ENCODE measurements at regions not wholly inside any gene's neighbourhood (a gene's known extent, or its start where the extent isn't known, plus 50 kb on each side); places are given as distances from the start of the nearest gene placed in this dataset.
A peak's percentile ranks its signal among the peaks of the same experiment; 100 is the strongest.

DNA sequence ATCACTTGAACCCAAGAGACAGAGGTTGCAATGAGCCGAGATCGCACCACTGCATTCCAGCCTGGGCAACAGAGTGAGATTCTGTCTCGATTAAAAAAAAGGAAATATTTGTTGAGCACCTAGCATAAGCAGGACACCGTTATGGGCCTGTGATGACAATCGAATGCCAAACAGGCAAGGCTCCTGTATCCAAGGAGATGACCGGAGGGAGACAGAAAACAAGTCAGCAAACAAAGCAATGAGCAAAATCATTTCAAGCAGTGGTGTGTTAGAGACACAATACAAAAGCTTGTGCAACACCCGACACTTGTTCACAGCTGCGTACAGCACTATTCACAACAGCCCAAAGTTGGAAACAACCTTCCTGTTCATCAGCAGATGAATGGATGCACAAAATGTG, 87.1 kb upstream of the CPEB4 start:
- Histone ChIP-seq H3K27ac (ENCODE audit: low read depth in 1 of 3, low read length in 2 of 3) (no peak overlapping the region), H3K4me3 (ENCODE audit: low read depth in 1 of 3, low read length in 3 of 3) (no peak overlapping the region), H3K9me3 (ENCODE audit: control insufficient read depth in 2 of 2, insufficient read depth in 1 of 2, low read depth in 1 of 2, low read length in 1 of 2) (no peaks in the 10 kb centered on the region), H3K4me1 (ENCODE audit: control insufficient read depth in 3 of 3, insufficient read depth in 2 of 3, low read depth in 1 of 3, low read length in 2 of 3) (peaks cover 0 to 25% (median 0%) of the 10 kb centered on the region in 3 donors), H3K27me3 (ENCODE audit: control insufficient read depth in 3 of 3, insufficient read depth in 3 of 3, low read length in 3 of 3) (peaks cover 0 to 2% (median 0%) of the 10 kb centered on the region in 3 donors), H3K36me3 (ENCODE audit: control insufficient read depth in 3 of 3, insufficient read depth in 2 of 3, low read depth in 1 of 3, low read length in 3 of 3) (no peaks in the 10 kb centered on the region)
- 92 to 97% (median 96%) methylated on average over 8 of the region's 8 CpGs for WGBS, 3 donors
- no peak for DNase-seq
- FAIRE-seq, result no peak

DNA sequence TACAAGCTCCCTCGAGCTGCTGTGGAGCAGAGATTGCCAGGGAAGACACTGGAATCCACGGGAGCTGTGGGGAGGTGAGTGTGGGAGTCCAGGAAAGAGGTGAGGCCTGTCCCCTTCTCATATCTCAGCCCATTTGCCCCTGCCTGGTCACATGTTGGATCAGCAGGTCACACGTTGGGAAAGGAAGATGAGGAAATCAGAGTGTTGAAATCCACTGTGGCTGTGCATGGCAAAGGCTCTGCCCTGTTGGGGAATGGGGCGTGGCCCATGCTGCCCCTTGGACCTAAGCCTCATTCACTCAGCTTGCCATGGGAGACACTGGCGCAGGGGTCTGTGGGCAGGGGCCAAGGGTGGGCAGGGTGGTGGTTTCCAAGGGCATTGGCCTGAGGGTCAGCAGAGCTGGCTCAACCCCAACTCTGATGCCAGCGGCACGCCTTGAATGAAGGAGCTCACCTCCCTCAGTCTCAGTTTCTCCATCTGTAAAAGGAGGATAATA, 85.4 kb upstream of the CPEB4 start:
- Histone ChIP-seq H3K4me3 (ENCODE audit: low read depth in 1 of 3, low read length in 3 of 3) (no peak overlapping the region), H3K27ac (ENCODE audit: low read depth in 1 of 3, low read length in 2 of 3) (peak overlapping the region in 1 of 3 donors; percentile 66), H3K4me1 (ENCODE audit: control insufficient read depth in 3 of 3, insufficient read depth in 2 of 3, low read depth in 1 of 3, low read length in 2 of 3) (peaks cover 0 to 29% (median 0%) of the 10 kb centered on the region in 3 donors), H3K27me3 (ENCODE audit: control insufficient read depth in 3 of 3, insufficient read depth in 3 of 3, low read length in 3 of 3) (peaks cover 0 to 2% (median 0%) of the 10 kb centered on the region in 3 donors), H3K36me3 (ENCODE audit: control insufficient read depth in 3 of 3, insufficient read depth in 2 of 3, low read depth in 1 of 3, low read length in 3 of 3) (no peaks in the 10 kb centered on the region), H3K9me3 (ENCODE audit: control insufficient read depth in 2 of 2, insufficient read depth in 1 of 2, low read depth in 1 of 2, low read length in 1 of 2) (no peaks in the 10 kb centered on the region)
- DNase-seq (peak; percentile 95 to 97), FAIRE-seq (no peak)
- 39 to 63% (median 40%) methylated on average over 7 of the region's 7 CpGs for WGBS, 3 donors

DNA sequence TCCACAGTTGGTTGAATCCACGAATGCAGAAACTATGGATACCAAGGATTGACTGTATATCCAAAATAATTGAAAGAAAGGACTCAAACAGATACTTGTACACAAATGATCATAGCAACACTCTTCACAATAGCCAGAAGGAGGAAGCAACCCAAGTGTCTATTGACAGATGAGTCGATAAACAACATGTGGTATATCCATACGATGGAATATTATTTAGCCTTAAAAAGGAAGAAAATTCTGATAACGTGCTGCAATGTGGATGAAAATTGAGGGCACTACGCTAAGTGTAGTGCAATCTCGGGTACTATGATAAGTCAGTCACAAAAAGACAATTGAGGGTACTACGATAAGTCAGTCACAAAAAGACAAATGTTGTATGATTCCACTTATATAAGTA, 83.6 kb upstream of the CPEB4 start:
- Histone ChIP-seq H3K9me3 (ENCODE audit: control insufficient read depth in 2 of 2, insufficient read depth in 1 of 2, low read depth in 1 of 2, low read length in 1 of 2) (no peaks in the 10 kb centered on the region), H3K27me3 (ENCODE audit: control insufficient read depth in 3 of 3, insufficient read depth in 3 of 3, low read length in 3 of 3) (peaks cover 0 to 2% (median 0%) of the 10 kb centered on the region in 3 donors), H3K27ac (ENCODE audit: low read depth in 1 of 3, low read length in 2 of 3) (no peak overlapping the region), H3K4me1 (ENCODE audit: control insufficient read depth in 3 of 3, insufficient read depth in 2 of 3, low read depth in 1 of 3, low read length in 2 of 3) (peaks cover 0 to 29% (median 0%) of the 10 kb centered on the region in 3 donors), H3K4me3 (ENCODE audit: low read depth in 1 of 3, low read length in 3 of 3) (no peak overlapping the region), H3K36me3 (ENCODE audit: control insufficient read depth in 3 of 3, insufficient read depth in 2 of 3, low read depth in 1 of 3, low read length in 3 of 3) (no peaks in the 10 kb centered on the region)
- 87 to 88% (median 87%) methylated on average over 7 of the region's 7 CpGs for WGBS, 3 donors
- no peak for DNase-seq
- FAIRE-seq, result no peak

DNA sequence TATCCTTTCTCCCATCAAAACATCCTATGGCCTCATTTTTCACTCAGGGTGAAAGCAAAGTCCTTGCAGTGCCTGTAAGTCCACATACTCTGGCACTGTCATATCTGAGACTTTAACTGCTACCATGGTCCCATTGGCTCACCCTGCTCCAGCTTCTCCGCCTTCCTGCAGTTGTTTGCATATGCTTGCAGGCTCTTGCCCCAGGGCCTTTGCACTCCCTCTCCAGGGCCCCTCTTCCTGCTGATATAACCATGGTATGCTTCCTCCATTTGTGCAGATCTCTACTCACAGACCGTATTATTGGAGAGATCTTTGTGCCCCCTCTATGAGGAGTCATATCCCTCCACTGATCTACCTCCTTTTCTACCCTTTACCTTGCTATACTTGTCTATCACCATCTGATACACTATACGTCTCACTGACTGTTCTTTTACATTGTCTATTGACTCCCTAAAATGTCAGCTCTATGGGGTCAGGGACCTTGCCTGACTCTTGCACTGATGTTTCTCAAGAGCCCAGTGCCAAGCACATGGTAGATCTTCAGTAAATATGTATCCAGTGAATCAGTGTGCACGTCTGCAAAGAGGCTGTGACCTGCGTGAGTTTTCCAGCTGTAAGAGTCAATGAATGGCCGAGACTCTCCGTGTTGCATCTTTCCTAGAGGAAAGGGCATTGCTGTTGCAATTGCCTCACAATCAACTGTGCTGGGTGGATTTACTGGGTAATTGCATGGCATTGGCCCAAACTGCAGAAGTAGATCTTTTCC, 81.7 kb upstream of the CPEB4 start:
- WGBS, 3 donors, result 90 to 94% (median 90%) methylated on average over 7 of the region's 7 CpGs
- Histone ChIP-seq H3K27me3 (ENCODE audit: control insufficient read depth in 3 of 3, insufficient read depth in 3 of 3, low read length in 3 of 3) (peaks cover 0 to 2% (median 0%) of the 10 kb centered on the region in 3 donors), H3K9me3 (ENCODE audit: control insufficient read depth in 2 of 2, insufficient read depth in 1 of 2, low read depth in 1 of 2, low read length in 1 of 2) (no peaks in the 10 kb centered on the region), H3K36me3 (ENCODE audit: control insufficient read depth in 3 of 3, insufficient read depth in 2 of 3, low read depth in 1 of 3, low read length in 3 of 3) (no peaks in the 10 kb centered on the region), H3K4me3 (ENCODE audit: low read depth in 1 of 3, low read length in 3 of 3) (no peak overlapping the region), H3K27ac (ENCODE audit: low read depth in 1 of 3, low read length in 2 of 3) (peak overlapping the region in 1 of 3 donors; percentile 55), H3K4me1 (ENCODE audit: control insufficient read depth in 3 of 3, insufficient read depth in 2 of 3, low read depth in 1 of 3, low read length in 2 of 3) (peaks cover 0 to 29% (median 0%) of the 10 kb centered on the region in 3 donors)
- DNase-seq (peak in 1 of 2 donors; percentile 51), FAIRE-seq (no peak)

DNA sequence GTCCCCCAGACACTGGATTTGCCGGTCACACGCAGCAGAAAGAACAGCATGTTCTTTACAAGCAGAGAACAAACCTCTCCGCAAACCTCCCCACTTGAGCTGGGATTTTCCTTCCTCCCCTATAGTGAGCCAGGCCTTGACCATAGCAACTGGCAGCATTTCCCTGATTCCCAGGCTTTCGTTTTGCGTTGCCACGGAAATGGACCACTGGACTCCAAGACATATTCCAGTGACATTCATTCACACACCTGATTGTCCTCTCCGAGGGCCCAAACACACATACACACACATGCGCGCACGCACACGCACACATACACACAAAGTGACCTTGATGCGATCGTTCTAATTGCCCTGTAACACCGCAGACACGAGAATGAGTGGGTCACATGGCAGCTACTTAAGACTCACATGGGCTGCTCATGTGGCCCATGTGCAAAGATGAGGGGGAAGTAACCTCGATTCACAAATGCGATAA, 80.9 kb upstream of the CPEB4 start:
- H3K36me3 ChIP-seq (ENCODE audit: control insufficient read depth in 3 of 3, insufficient read depth in 2 of 3, low read depth in 1 of 3, low read length in 3 of 3), result no peaks in the 10 kb centered on the region
- WGBS, 3 donors, result 83 to 88% (median 83%) methylated on average over 17 of the region's 17 CpGs
- H3K27me3 ChIP-seq (ENCODE audit: control insufficient read depth in 3 of 3, insufficient read depth in 3 of 3, low read length in 3 of 3), result peaks cover 0 to 2% (median 0%) of the 10 kb centered on the region in 3 donors
- no peak for DNase-seq
- no peaks in the 10 kb centered on the region for H3K9me3 ChIP-seq (ENCODE audit: control insufficient read depth in 2 of 2, insufficient read depth in 1 of 2, low read depth in 1 of 2, low read length in 1 of 2)
- H3K27ac ChIP-seq (ENCODE audit: low read depth in 1 of 3, low read length in 2 of 3), result no peak overlapping the region
- peaks cover 0 to 25% (median 0%) of the 10 kb centered on the region in 3 donors for H3K4me1 ChIP-seq (ENCODE audit: control insufficient read depth in 3 of 3, insufficient read depth in 2 of 3, low read depth in 1 of 3, low read length in 2 of 3)
- no peak overlapping the region for H3K4me3 ChIP-seq (ENCODE audit: low read depth in 1 of 3, low read length in 3 of 3)
- FAIRE-seq, result no peak

DNA sequence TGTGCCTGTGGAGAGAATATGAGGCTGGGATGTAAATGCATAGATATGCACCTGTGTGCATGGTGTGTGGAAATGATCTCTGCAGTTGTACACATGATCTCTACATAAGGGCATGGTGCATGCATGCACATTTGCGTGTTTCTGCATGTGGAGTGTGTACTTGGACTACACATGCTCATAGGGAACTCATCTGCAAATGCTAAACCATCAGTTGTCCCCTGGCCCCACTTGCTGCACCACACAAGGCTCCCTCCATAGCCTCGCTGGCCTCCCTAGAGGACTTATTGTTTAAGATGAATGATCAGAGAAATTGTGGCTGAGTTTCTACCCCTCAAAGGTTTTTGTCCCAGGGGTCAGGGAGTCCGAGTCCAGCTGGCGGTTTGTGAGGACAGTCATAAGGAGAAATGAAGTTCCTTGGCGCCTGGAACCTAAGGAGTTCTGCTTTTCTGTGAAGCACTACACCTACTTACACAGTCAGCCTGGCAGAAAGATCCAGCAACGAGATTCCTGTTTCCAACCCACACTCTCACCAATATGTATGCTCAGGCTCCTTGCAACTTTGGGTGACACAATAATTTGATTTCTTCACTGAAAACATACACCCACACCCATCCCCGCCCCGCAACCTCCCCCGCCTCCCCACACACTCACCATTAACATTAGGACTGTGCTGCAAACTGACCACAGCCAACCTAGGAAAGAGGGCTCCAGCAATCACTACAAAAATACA, 79.9 kb upstream of the CPEB4 start:
- Histone ChIP-seq H3K36me3 (ENCODE audit: control insufficient read depth in 3 of 3, insufficient read depth in 2 of 3, low read depth in 1 of 3, low read length in 3 of 3) (no peaks in the 10 kb centered on the region), H3K4me1 (ENCODE audit: control insufficient read depth in 3 of 3, insufficient read depth in 2 of 3, low read depth in 1 of 3, low read length in 2 of 3) (peaks cover 0 to 15% (median 0%) of the 10 kb centered on the region in 3 donors), H3K27me3 (ENCODE audit: control insufficient read depth in 3 of 3, insufficient read depth in 3 of 3, low read length in 3 of 3) (peaks cover 0 to 2% (median 0%) of the 10 kb centered on the region in 3 donors), H3K4me3 (ENCODE audit: low read depth in 1 of 3, low read length in 3 of 3) (no peak overlapping the region), H3K27ac (ENCODE audit: low read depth in 1 of 3, low read length in 2 of 3) (no peak overlapping the region), H3K9me3 (ENCODE audit: control insufficient read depth in 2 of 2, insufficient read depth in 1 of 2, low read depth in 1 of 2, low read length in 1 of 2) (no peaks in the 10 kb centered on the region)
- no peak for DNase-seq
- 81 to 92% (median 85%) methylated on average over 9 of the region's 9 CpGs for WGBS, 3 donors
- no peak for FAIRE-seq

DNA sequence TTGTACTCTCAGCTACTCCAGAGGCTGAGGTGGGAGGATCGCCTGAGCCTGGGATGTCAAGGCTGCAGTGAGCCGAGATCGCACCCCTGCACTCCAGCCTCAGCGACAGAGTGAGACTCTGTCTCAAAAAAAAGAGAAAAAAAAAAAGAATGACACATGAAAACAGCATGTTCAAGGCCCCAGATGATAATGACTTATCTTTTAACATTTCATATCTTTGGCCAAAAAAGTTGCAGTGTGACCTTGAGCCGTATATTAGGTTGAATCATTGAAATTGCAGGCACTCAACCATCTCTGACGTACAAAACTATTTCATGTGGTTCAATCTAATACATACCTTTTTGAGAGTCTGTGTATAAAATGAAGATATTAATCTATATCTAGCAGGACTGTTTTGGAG, 79.1 kb upstream of the CPEB4 start:
- H3K4me3 ChIP-seq (ENCODE audit: low read depth in 1 of 3, low read length in 3 of 3), result no peak overlapping the region
- H3K9me3 ChIP-seq (ENCODE audit: control insufficient read depth in 2 of 2, insufficient read depth in 1 of 2, low read depth in 1 of 2, low read length in 1 of 2), result no peaks in the 10 kb centered on the region
- H3K4me1 ChIP-seq (ENCODE audit: control insufficient read depth in 3 of 3, insufficient read depth in 2 of 3, low read depth in 1 of 3, low read length in 2 of 3), result peaks cover 0 to 10% (median 0%) of the 10 kb centered on the region in 3 donors
- no peaks in the 10 kb centered on the region for H3K36me3 ChIP-seq (ENCODE audit: control insufficient read depth in 3 of 3, insufficient read depth in 2 of 3, low read depth in 1 of 3, low read length in 3 of 3)
- no peak overlapping the region for H3K27ac ChIP-seq (ENCODE audit: low read depth in 1 of 3, low read length in 2 of 3)
- 77 to 88% (median 80%) methylated on average over 6 of the region's 6 CpGs for WGBS, 3 donors
- no peaks in the 10 kb centered on the region for H3K27me3 ChIP-seq (ENCODE audit: control insufficient read depth in 3 of 3, insufficient read depth in 3 of 3, low read length in 3 of 3)
- FAIRE-seq (no peak), DNase-seq (no peak)

DNA sequence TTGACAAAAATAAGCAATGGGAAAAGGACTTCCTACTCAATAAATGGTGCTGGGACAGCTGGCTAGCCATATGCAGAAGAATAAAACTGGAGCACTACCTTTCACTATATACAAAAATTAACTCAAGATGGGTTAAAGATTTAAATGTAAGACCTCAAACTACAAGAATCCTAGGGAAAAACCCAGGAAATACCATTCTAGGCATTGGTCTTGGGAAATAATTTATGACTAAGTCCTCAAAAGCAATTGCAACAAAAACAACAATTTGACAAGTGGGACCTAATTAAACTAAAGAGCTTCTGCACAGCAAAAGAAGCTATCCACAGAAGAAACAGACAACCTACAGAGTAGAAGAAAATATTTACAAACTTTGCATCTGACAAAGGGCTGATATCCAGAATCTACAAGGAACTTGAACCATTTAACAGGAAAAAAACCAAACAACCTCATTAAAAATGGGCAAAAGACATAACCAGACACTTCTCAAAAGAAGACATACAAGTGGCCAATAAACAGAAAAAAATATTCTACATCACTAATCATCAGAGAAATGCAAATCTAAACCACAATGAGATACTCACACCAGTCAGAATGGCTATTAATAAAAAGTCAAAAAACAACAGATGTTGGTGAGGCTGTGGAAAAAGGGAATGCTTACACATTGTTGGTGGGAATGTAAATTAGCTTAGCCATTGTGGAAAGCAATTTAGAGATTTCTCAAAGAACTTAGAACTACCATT, 75.2 kb upstream of the CPEB4 start:
- FAIRE-seq, result no peak

More for the DNA sequence above, 75.2 kb upstream of the CPEB4 start:
- no peaks in the 10 kb centered on the region for H3K4me1 ChIP-seq (ENCODE audit: control insufficient read depth in 3 of 3, insufficient read depth in 2 of 3, low read depth in 1 of 3, low read length in 2 of 3)
- no peak overlapping the region for H3K27ac ChIP-seq (ENCODE audit: low read depth in 1 of 3, low read length in 2 of 3)
- no peak for DNase-seq
- no peaks in the 10 kb centered on the region for H3K36me3 ChIP-seq (ENCODE audit: control insufficient read depth in 3 of 3, insufficient read depth in 2 of 3, low read depth in 1 of 3, low read length in 3 of 3)
- no peaks in the 10 kb centered on the region for H3K9me3 ChIP-seq (ENCODE audit: control insufficient read depth in 2 of 2, insufficient read depth in 1 of 2, low read depth in 1 of 2, low read length in 1 of 2)
- no peak overlapping the region for H3K4me3 ChIP-seq (ENCODE audit: low read depth in 1 of 3, low read length in 3 of 3)
- no peaks in the 10 kb centered on the region for H3K27me3 ChIP-seq (ENCODE audit: control insufficient read depth in 3 of 3, insufficient read depth in 3 of 3, low read length in 3 of 3)

Data from small intestine (tissue), 7 donors.